ENCODE measurements at regions not wholly inside any gene's neighbourhood (a gene's known extent, or its start where the extent isn't known, plus 50 kb on each side); places are given as distances from the start of the nearest gene placed in this dataset.
A peak's percentile ranks its signal among the peaks of the same experiment; 100 is the strongest.
"Not testable (repeated sequence)": the region's sequence is repeated elsewhere in the genome, so short reads cannot be mapped to it uniquely, and the experiment has no call there.

DNA sequence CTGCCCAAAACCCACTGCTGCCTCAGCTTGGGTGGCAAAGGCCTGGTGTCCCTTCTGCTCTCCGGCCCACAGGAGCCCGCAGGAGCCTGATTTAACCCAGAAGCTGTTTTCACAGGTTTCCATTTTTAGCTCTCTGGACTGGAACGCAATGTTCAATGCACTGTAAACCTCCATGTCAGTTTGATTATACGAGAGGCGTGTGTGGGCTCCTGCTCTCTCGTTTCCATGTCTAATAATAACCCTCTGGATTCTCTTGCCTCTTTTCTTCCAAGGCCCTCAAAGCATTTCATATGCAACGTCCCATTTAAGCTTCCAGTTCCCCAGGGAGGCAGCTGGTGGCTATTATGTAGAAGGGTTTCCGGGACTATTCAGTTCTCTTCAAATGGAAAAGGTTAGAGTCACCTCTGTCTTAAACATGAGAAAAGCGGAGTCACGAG, 161.1 kb downstream of the SUDS3 start:
- DNase-seq = peak; percentile 71

DNA sequence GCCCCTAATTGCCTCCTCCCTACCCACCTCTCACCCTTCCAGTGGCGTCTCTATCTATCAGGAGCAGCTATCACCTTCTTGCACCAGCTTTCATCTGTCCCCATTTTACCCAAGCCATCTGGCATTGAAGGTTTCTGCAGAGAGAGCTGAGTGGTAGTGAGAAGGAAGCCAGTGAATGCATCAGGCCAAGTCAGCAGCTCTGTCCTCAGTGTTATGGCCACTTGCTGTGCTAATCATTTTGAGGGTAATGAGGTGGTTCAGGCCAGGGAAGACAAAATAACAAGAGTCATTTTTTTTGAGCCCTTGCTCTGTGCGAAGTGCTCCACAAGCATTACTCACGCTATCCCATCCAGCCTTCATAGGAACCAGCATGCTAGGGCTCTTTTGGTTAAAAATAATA, 164.7 kb downstream of the SUDS3 start:
- no peak for DNase-seq

DNA sequence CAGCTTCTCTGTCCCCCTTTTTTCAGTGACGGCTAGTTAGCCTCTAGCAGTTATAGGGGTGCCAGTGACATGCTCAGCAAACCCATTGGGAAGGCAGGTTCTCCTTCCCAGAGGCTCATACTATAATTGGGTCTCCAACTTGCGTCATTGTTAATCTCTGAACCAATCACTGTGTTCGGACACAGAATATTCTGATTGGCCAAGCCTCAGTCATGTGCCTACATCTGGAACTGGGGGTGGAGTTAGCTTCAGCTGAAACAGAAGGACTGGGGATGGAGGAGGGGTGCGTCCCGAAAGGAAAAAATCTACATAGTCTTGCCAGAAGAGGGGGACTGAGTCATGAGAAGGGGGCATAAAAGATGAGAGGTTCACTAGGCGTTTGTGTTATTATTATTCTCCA, 165.6 kb downstream of the SUDS3 start:
- no peak for DNase-seq

DNA sequence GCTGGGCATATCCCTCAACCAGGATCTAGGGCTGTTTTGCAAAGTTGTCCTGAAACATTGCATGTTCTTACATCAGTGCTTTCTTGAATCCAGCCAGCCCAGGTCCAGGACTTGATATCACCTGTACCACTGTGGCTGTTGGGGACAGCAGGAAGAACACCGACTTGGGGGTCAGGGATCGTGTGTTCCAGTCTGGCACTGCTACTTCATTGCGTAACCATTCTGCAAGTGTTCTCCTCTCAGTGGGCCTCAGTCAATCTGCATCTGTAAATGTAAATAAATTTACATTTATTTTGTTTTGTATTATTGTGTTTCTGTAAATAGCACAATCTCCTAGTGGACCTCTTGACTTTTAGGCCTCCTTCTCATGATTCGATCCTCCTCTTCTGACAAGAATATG, 167.3 kb downstream of the SUDS3 start:
- DNase-seq = no peak

DNA sequence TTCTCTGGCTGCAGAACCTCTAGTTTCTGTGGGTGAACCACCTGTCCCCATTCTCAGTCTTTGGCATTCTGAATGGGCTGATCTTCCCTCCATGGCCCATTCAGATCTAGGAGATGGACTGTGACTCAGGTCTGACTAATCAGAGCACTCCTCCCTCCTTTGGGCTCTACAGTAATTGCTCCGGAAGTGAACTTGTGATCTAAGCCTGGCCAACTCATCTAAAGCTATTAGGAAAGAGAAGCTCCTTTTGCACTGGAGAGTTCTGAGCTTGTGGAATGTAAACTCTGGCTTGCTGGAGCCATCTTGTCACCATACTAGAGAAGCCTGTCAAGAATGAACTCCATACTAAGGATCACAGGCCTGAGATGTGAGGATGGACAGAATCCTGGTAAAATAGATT, 168.2 kb downstream of the SUDS3 start:
- DNase-seq = no peak

DNA sequence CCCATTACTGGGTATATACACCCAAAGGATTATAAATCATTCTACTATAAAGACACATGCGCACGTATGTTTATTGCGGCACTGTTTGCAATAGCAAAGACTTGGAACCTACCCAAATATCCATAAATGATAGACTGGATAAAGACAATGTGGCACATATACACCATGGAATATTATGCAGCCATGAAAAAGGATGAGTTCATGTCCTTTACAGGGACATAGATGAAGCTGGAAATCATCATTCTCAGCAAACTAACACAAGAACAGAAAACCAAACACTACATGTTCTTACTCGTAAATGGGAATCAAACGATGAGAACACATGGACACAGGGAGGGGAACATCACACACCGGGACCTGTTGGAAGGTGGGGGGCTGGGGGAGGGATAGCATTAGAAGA, 171.3 kb downstream of the SUDS3 start:
- not testable (repeated sequence) for DNase-seq

DNA sequence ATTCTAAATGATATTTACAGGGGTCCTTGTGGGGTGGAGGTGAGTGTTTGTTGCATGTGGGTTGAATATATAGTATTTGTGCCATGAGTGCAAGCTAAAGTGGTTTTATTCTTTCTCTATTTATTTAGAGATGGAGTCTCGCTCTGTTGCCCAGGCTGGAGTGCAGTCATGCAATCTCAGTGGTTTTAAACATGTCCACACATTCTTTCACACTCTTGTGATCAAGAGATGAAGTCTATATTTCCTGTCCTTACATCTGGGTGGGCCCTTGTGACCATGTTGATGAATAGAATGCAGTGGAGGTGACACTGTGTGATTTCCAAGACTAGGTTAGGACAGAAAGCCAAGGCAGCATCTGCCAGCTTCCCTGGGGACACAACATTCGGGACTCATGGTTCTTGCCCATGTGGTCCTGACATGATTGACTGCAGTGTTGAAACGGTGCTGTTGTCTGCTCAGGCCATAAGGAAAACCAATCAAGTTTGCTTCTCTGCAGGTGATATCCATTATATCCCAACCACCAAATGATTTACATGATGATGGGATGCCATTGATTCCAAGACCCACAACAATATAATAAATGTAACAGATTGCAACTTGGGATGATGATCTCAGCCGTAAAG, 172.6 kb downstream of the SUDS3 start:
- no peak for DNase-seq

DNA sequence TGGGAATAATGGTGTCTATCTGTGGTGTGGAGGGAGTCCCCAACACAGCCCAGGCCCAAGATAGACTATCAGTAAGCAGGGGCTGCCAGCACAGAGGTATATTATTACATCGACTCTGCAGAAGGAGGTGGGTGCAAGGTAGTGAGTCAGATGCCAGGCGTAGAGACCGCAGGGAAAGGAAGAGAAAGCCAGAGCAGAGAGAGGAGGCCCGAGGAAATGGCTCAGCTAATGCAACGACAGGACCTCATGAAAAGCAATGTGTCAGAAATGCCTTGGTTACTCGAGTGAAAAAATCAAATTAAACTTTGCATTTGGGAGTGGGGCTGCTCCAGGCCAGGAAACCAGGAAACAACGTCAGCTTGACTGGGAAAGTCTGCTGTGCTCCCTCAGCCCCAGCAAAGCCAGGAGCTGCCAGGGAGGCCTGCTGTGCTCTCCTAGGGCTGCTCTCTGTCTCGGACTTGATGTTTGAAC, 173.2 kb downstream of the SUDS3 start:
- DNase-seq = no peak

DNA sequence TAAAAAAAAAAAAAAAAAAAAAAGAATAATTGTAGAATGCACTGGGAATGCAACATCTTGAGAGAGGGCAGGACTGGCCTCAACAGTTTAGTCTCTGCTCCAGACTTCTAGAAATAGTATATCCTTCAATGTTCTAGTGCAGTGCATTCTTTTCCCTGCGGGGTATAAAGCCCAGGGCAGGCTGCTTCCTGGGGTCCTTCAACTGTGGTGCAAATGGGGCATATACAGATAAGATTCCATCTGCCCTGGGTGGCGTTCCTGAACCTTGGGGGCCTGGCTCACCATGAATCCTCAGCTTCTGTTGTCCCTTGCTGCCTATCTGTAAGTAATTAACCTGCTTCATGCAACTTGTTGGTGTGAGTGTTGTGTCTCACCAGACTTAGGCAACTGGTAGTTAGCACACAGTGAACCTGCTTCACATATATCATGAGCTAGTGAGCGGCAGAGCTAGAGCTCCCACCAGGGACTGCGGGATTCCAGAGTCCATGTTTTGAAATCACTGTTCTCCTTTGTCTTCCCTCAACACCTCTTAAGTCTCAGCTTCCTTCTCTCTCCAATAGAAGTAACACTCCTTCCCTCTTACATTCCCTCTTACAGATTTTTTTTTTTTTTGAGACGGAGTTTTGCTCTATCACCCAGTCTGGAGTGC, 177.6 kb downstream of the SUDS3 start:
- DNase-seq = no peak

DNA sequence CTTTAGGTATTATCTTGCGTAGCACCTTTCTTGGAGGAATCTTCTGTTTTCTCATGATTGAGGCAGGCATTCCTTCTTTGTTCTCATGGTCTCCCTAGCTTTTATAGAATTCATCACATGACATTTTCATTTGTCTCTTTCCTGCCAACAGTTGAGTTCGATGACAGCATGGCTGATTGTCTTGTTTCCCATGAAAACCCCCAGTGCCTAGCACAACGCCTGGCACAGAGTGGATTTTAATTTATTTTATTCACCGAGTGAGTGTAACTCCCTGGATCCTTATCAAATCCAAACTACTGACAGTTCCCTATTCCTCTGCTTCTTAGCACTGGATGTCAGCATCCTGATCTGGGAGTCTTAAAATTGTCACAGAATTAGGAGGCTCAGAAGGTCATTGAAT, 182.6 kb downstream of the SUDS3 start:
- DNase-seq = no peak

DNA sequence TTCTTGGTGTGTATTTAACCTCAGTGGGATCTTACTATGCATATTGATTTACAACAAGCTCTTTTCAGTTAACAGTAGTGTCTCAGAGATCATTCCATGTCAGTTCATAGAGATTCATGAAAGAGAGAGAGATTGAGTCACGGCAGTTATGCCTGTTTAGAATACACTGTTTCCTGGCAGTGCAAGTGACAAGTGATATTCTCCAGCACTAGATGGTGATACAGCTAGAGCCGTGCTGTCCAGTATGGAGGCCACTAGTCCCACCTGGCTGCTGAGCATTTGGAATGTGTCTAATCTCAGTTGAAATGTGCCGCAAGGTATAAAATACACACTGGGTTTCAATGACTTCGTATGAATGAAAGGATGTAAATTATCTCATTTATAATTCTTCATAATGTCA, 184.4 kb downstream of the SUDS3 start:
- DNase-seq = no peak

DNA sequence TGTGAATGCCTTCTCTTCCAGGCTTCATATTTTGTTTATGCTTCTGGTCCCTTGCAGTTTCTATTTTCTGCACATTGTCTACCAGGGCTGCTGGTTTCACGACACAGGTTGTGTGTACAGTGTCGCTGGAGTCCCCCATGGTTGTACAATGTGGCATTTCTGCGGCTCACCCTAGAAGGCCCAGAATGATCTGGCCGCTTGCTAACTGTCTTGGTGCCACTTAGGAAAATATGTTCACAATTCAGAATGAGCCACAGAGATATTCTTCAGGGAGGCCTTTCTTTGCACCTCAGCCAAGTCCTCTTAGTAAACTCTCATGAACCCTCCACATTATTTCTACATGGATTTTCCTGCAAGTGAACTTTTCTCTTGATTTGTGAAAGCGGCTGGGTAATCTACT, 195.4 kb downstream of the SUDS3 start:
- DNase-seq = no peak

DNA sequence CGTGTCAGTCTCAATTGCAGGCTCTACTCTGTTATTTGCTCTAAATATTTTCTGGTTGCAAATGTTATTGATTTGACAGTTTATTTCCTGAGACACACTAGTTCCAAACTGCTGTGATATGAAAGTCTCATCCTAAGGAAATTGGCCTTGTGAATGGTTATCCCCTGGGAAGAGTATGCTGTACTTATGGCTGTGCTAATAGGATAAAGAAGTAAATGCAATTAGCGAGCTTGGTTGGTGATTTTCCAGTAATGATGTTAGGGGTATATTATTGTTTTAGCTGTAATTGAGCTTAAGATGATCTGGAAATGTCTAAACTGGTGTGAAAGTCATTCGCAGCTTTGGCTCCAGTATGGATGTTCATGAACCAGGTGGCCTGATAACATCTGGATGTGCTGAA, 197.9 kb downstream of the SUDS3 start:
- DNase-seq = no peak

DNA sequence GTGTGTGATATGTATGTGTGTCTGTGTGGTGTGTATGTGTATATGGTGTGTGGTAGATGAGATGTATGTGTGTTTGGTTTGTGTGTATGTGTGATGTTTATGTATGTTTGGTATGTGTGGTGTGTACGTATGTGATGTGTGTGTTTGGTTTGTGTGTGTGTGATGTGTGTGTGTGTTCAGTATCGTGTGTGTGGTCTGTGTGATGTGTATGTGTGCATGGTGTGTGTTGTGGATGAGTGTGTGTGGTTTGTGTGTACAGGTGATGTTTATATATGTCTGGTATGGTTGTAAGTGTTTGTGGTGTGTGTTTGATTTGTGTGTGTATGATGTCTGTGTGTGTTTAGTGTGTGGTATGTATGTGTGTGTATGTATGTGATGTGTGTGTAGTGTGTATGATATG, 199.4 kb downstream of the SUDS3 start:
- no peak for DNase-seq

DNA sequence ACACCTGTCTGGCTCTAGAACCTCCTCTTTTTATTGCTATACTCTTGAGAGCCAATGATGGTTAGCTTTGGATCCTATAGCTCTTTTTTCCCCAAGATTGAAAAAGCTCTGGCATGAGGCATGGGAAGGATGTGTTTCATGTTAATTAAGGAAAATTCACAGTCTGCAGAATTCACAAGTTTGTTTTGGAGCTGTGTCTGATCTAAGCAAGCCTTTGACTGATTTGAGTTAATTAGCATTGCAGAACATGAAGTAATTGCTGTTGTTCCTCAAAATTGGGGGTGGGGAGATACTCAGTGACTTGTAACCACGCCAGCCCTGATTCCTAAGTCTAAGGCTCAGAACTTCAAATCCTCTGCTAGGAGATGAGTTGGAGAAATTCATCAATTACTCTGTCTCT, 205.0 kb downstream of the SUDS3 start:
- DNase-seq = no peak

DNA sequence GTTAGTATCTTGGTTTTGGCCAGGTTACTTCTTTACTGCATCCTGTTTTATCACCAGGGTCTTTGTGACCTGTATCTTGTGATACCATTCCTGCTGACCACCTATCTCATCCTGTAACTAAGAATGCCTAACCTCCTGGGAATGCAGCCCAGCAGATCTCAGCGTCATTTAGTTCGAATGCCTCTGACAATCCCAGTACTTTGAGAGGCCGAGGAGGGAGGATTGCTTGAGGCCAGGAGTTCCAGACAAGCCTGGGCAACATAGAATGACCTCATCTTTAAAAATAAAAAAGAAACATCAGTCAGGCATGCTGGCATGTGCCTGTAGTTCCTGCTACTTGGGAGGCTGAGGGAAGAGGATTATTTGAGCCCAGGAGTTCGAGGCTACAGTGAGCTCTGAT, 206.5 kb downstream of the SUDS3 start:
- no peak for DNase-seq

DNA sequence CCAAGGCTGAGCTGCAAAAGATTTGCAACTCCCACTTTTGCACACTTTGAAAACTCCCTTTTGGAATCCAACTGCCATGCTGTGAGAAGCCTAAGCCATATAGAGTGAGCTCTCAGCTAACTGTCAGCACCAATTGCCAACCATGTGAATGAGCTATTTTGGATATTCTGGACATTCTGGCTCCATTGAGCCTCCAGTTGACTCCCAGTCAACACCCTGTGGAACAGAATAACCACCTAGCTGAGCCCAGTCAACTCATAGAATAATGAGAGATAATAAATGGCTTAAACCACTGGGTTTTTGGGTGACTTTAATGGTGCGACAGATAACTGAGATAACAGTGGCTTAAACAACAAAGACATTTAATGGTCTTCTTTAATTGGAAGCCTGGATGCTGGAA, 210.1 kb downstream of the SUDS3 start:
- no peak for DNase-seq

DNA sequence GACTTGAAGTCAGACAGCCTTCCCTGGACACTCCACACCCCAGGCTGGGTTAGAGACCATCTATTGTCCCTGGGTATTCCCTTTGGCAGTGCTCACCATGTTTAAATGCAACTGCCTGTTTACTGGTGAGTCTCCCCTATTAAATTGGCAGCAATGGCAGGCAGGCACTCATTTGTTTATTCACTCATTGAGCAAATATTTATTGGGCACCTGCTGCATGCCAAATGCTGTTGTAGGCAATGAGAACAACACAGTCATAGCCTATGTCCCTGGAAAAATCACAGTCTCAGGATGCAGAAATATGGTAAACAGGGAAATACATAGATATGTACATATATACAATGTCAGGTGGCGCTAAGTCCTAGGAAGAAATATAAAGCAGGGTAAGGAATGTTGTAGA, 212.8 kb downstream of the SUDS3 start:
- DNase-seq = no peak

DNA sequence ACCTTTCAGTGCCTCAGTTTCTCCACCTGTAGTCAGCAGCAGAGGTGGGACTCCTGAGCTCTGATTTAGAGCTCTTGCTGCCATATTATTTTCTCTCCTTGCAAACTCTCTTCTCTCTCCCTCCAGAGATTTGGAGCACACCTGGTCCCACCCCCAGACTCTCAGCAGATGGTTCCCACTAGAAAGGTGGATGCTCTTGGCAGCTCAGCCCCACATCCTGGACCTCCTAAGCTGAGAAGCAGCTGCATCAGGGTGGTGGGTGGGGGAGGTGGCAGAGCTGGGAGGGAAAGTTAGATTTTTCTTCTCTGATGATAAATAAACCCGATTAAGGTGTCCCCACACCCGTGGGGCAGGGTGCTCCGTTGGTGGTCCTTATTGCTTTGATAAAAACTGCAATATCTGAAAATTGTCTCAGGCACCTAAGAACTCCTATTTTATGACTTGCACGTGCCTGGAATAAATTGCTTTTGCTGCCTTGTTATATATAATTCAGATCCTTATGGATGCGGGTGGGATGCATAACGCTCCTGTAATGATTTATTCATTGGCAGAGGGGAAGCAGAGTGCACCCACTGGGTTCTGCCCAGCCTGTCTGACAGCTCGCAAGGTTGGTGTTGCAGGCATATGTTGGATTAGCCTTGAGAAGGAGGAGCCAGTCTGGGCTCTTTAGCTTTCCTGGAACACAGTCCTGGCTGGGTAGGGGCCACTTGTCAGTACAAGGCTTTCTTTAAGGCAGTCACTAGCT, 214.2 kb downstream of the SUDS3 start:
- DNase-seq = no peak

DNA sequence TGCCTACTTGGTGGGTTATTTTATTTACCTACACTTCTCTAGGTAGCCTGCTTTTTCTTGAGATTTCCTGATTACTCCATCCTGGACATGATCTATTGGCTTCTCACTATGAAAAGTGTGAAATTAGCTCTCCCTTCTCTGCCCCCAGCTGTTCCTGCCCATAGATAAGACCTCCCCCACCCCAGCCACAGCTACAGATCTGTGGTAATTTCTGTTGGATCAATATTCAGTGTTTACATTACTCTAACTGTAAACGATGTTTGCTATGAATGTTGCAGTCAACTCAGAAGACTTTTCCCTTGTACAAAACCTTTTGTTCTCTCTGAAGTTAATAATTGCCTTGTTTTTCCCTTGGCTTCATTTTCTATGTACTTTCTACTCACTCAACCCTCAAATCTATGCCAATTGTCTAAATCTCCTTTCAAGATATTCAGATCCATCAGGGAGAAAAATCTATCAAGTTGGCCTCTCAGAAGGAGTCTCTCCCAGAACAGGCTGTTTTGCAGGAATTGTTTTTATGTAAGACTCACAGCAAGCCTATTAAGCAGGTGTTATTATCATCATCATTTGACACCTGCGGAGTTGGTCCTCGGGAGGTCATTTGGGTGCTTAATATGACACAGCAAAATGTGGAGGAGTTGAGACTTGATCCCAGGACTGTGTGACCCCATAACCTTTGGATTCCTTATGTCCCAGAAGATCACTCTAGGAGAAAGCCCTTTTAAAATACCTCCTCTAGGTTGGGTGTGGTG, 227.4 kb downstream of the SUDS3 start:
- no peak for DNase-seq

DNA sequence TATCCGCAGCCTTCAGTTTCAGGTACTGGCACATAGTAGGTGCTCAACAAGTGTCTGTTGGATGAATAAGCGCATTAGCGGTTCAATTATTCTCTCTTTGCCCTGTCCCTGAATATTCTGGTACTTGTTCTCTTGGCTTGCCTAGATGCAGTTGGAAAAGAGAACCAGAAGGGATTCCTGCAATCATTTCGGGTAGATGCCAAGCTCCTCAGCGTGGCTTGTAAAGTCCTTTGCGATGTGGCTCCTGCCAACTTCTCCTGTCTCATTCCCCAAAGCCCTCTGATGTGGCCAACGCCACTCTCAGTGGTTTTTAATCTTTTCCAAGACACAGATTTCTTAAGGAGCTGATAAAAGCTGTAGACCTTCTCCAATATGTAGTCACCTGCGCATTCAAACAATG, 230.3 kb downstream of the SUDS3 start:
- no peak for DNase-seq

DNA sequence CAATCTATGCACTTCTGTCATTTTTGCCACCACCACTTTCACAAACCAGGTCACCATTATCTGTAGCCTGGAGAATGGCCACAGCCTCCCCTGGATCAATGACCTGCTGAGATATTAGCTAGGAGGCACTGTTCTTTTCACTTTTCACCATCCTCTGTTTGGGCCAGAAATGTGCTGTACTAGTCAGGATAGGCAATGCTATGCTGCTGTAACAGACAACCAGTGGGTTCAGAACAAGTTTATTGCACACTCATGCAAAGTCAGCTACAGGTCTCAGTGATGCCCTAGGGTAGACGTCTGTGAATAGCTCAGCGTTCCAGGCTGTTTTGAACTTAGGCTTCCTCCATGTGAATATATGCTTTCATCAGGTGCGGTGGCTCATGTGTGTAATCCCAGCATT, 231.5 kb downstream of the SUDS3 start:
- no peak for DNase-seq

DNA sequence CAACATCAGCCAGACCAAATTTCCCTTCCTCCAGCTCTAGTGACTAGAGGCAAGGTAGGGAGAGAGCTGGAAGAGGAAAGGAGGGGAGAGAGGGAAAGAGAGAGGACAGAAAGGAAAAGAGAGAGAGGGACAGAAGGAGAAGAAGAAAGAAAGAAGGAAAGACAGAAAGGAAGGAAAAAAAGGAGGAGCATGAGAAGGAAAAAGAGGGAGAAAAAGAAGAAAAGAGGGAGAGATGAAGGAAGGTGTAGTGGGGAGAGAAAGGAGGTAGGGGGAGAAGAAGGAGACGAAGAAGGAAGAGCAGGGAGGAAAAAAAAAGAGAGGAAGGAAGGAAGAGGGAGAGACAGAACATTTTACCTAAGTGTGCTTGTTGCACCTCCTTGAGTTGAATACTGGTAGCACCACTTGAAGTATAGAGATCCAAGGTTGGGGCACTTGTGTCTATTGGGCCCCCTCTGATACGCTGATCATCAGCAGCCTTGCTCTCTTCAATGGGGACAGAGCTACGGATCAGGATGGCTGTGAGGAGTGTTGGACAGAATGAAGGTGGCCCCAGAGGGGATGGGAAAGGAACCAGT, 232.5 kb downstream of the SUDS3 start:
- DNase-seq = no peak

Data from DMS79 treated with DMSO at 0.1 percent for 48 hours (cell line).